Smooth muscle cell (in vitro differentiated cells): ENCODE measurements at regions not wholly inside any gene's neighbourhood (a gene's known extent, or its start where the extent isn't known, plus 50 kb on each side); places are given as distances from the start of the nearest gene placed in this dataset.

Source experiments
- DNase-seq: peaks from one replicate; lab custom pipeline; 2025; ENCODE audit not compliant: unreplicated experiment; lab: John Stamatoyannopoulos, UW
- H2AFZ ChIP-seq: fragments of 200-600 bp; sonication (generic); 2 replicates; pipeline ENCODE4 v1.6.0; 2016; ENCODE audit warnings: antibody characterized with exemption, low read depth, mild to moderate bottlenecking
- H3F3A ChIP-seq: fragments of 200-600 bp; sonication (generic); 2 replicates; pipeline ENCODE4 v1.6.0; 2017; ENCODE audit warnings: antibody characterized with exemption, low read depth
- H3K27ac ChIP-seq: fragments of 200-600 bp; sonication (generic); 2 replicates; pipeline ENCODE4 v1.5.1; 2016; ENCODE audit warnings: low read depth, mild to moderate bottlenecking
- H3K27me3 ChIP-seq: fragments of 200-600 bp; sonication (generic); 2 replicates; pipeline ENCODE4 v1.6.1; 2016; ENCODE audit warnings: low read depth, mild to moderate bottlenecking
- H3K36me3 ChIP-seq: fragments of 200-600 bp; sonication (generic); 2 replicates; pipeline ENCODE4 v1.5.1; 2016; ENCODE audit warnings: low read depth
- H3K4me1 ChIP-seq: fragments of 200-600 bp; sonication (generic); 2 replicates; pipeline ENCODE4 v1.5.1; 2016; ENCODE audit warnings: low read depth
- H3K4me2 ChIP-seq: fragments of 200-600 bp; sonication (generic); 2 replicates; pipeline ENCODE4 v1.6.0; 2016; ENCODE audit warnings: mild to moderate bottlenecking
- H3K4me3 ChIP-seq: fragments of 200-600 bp; sonication (generic); 2 replicates; pipeline ENCODE4 v1.5.1; 2016; ENCODE audit warnings: mild to moderate bottlenecking
- H3K79me2 ChIP-seq: fragments of 200-600 bp; sonication (generic); 2 replicates; pipeline ENCODE4 v1.6.0; 2016; ENCODE audit warnings: low read depth, mild to moderate bottlenecking
- H3K9ac ChIP-seq: fragments of 200-600 bp; sonication (generic); 2 replicates; pipeline ENCODE4 v1.6.0; 2016; ENCODE audit warnings: low read depth
- H3K9me3 ChIP-seq: fragments of 200-600 bp; sonication (generic); replicated peaks from 2 replicates; pipeline ENCODE4 v1.5.1; 2016; ENCODE audit warnings: low read depth
- H4K20me1 ChIP-seq: fragments of 200-600 bp; sonication (generic); 2 replicates; pipeline ENCODE4 v1.6.0; 2016; ENCODE audit warnings: low read depth
- CTCF ChIP-seq: fragments of 200-600 bp; sonication (generic); IDR thresholded peaks from 2 replicates; pipeline ENCODE4 v1.5.1; 2017; ENCODE audit warnings: borderline replicate concordance, mild to moderate bottlenecking, antibody characterized with exemption; ENCODE audit not compliant: insufficient read depth, poor library complexity, severe bottlenecking
- WGBS: methylation state at CpG from one replicate; pipeline ENCODE4 v1.1.7; 2016; ENCODE audit warnings: low lambda C conversion rate; 5-methylcytosine and 5-hydroxymethylcytosine counted together

GRCh38 chr12:125688223-125688622 lies 623.0 kb downstream of the AACS start:
- Histone ChIP-seq H3K4me3 (no peak overlapping the region), H3K9ac (no peak overlapping the region), H3F3A (no peaks in the 10 kb centered on the region), H3K4me2 (no peak overlapping the region), H3K36me3 (no peaks in the 10 kb centered on the region), H3K27ac (no peak overlapping the region), H3K9me3 (no peaks in the 10 kb centered on the region), H3K79me2 (no peaks in the 10 kb centered on the region), H2AFZ (no peak overlapping the region), H4K20me1 (no peaks in the 10 kb centered on the region), H3K4me1 (no peaks in the 10 kb centered on the region), H3K27me3 (peaks cover 20% of the 10 kb centered on the region)
- WGBS, result 80% methylated on average over 7 of the region's 7 CpGs
- no peak for DNase-seq
- TF ChIP-seq CTCF, result no peak

GRCh38 chr12:125688881-125689280 lies 623.6 kb downstream of the AACS start:
- no peak for DNase-seq
- Histone ChIP-seq H3K4me3 (no peak overlapping the region), H2AFZ (no peak overlapping the region), H3K27ac (no peak overlapping the region), H3K79me2 (no peaks in the 10 kb centered on the region), H3K27me3 (peaks cover 13% of the 10 kb centered on the region), H3K36me3 (no peaks in the 10 kb centered on the region), H3K9me3 (no peaks in the 10 kb centered on the region), H3K4me1 (no peaks in the 10 kb centered on the region), H3K4me2 (no peak overlapping the region), H3K9ac (no peak overlapping the region), H3F3A (no peaks in the 10 kb centered on the region), H4K20me1 (no peaks in the 10 kb centered on the region)
- 77% methylated on average over 5 of the region's 5 CpGs for WGBS
- no peak for TF ChIP-seq CTCF

GRCh38 chr12:125689576-125690410 lies 624.6 kb downstream of the AACS start:
- Histone ChIP-seq H3K4me3 (no peak overlapping the region), H3K27ac (no peak overlapping the region), H3F3A (no peaks in the 10 kb centered on the region), H3K9me3 (no peaks in the 10 kb centered on the region), H3K4me1 (no peaks in the 10 kb centered on the region), H3K27me3 (peaks cover 9% of the 10 kb centered on the region), H3K4me2 (no peak overlapping the region), H3K36me3 (no peaks in the 10 kb centered on the region), H3K79me2 (no peaks in the 10 kb centered on the region), H3K9ac (no peak overlapping the region), H4K20me1 (no peaks in the 10 kb centered on the region), H2AFZ (no peak overlapping the region)
- DNase-seq, result no peak
- TF ChIP-seq CTCF, result no peak
- WGBS, result 81% methylated on average over 18 of the region's 18 CpGs

- Histone ChIP-seq H3K27ac (no peak overlapping the region), H2AFZ (no peak overlapping the region), H3K4me2 (no peak overlapping the region), H3K4me1 (no peaks in the 10 kb centered on the region), H3K9ac (no peak overlapping the region), H4K20me1 (no peaks in the 10 kb centered on the region), H3K79me2 (no peaks in the 10 kb centered on the region), H3K27me3 (peaks cover 9% of the 10 kb centered on the region), H3K36me3 (no peaks in the 10 kb centered on the region), H3K4me3 (no peak overlapping the region), H3K9me3 (no peaks in the 10 kb centered on the region), H3F3A (no peaks in the 10 kb centered on the region)
- DNase-seq, result no peak
- TF ChIP-seq CTCF, result no peak
- WGBS, result 89% methylated on average over 9 of the region's 9 CpGs
Observed at GRCh38 chr12:125690841-125691240, 625.6 kb downstream of the AACS start.
